Vagina (tissue), 2 donors: ENCODE measurements at regions not wholly inside any gene's neighbourhood (a gene's known extent, or its start where the extent isn't known, plus 50 kb on each side); places are given as distances from the start of the nearest gene placed in this dataset.

Experiments used
- POLR2A ChIP-seq, 2 donors: fragments of 450-650 bp; IDR thresholded peaks; one replicate each; pipeline ENCODE4 v1.6.1; 2017; ENCODE audit warnings: antibody characterized with exemption in 2 of 2, mild to moderate bottlenecking in 2 of 2, moderate library complexity in 2 of 2
- POLR2AphosphoS5 ChIP-seq, 2 donors: sonication (generic); formaldehyde crosslinking; IDR thresholded peaks; one replicate each; pipeline ENCODE4 v1.9.0; 2017; ENCODE audit warnings: antibody characterized with exemption in 2 of 2, mild to moderate bottlenecking in 2 of 2, low read depth in 1 of 2; ENCODE audit not compliant: insufficient read depth in 1 of 2
- TF ChIP-seq, protein P1 (sequence below), 3 experiments: fragments of 450-650 bp in 2 of 3; fragments of 200-600 bp in 1 of 3; sonication (generic) in 1 of 3; IDR thresholded peaks; one replicate each; pipeline ENCODE4 v1.5.1; 2017 to 2019; ENCODE audit warnings: antibody characterized with exemption in 3 of 3, mild to moderate bottlenecking in 2 of 3, moderate library complexity in 2 of 3

DNA sequence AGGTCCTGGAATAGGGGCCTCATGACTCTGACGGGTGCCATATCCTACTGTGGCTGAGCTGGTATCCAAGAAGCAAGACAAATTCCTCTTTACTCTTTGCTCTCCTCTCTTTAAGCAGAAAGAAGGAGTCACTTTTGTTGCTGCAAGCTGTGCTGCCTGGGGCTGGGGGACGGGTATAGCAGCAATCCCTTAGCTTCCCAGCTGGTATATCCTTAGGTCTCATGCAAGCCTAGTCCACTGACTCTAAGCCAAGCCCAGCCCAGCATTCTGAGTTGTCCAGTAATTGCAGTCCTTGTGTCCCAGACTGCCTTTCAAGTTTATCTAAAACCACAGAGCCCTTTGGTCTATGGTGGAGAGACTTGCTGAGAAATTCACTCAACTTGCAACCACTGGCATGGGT is 893.0 kb upstream of the PRR20A start:
- no peak for TF ChIP-seq POLR2A (IDR thresholded peaks at IDR 0.05)
- TF ChIP-seq, protein P1, sequence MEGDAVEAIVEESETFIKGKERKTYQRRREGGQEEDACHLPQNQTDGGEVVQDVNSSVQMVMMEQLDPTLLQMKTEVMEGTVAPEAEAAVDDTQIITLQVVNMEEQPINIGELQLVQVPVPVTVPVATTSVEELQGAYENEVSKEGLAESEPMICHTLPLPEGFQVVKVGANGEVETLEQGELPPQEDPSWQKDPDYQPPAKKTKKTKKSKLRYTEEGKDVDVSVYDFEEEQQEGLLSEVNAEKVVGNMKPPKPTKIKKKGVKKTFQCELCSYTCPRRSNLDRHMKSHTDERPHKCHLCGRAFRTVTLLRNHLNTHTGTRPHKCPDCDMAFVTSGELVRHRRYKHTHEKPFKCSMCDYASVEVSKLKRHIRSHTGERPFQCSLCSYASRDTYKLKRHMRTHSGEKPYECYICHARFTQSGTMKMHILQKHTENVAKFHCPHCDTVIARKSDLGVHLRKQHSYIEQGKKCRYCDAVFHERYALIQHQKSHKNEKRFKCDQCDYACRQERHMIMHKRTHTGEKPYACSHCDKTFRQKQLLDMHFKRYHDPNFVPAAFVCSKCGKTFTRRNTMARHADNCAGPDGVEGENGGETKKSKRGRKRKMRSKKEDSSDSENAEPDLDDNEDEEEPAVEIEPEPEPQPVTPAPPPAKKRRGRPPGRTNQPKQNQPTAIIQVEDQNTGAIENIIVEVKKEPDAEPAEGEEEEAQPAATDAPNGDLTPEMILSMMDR (IDR thresholded peaks at IDR 0.05): no peak
- no peak for TF ChIP-seq POLR2AphosphoS5 (IDR thresholded peaks at IDR 0.05; ENCODE audit: insufficient read depth in 1 of 2, low read depth in 1 of 2)
